Body of pancreas (tissue), 4 donors: ENCODE measurements at regions not wholly inside any gene's neighbourhood (a gene's known extent, or its start where the extent isn't known, plus 50 kb on each side); places are given as distances from the start of the nearest gene placed in this dataset.

Experiments used
- ATAC-seq: fragments of 150-250 bp; one replicate; pipeline ENCODE4 v1.9.1; 2016
- DNase-seq, 4 donors: peaks; one replicate each; pipeline ENCODE4 v3.0.0-alpha.2; 2019
- H3K27ac ChIP-seq, 4 donors: fragments of 200-600 bp; sonication (generic); 1 replicate in 3 of 4; 2 replicates in 1 of 4; pipeline versions ENCODE4 v1.5.1 to v1.6.1; 2016 to 2019; ENCODE audit warnings: mild to moderate bottlenecking in 1 of 4, mixed read lengths in 1 of 4, moderate library complexity in 1 of 4
- H3K27me3 ChIP-seq, 2 donors: fragments of 200-600 bp; sonication (generic); one replicate each; pipeline ENCODE4 v1.6.0; 2016; ENCODE audit warnings: mild to moderate bottlenecking in 1 of 2
- H3K36me3 ChIP-seq, 2 donors: fragments of 200-600 bp; sonication (generic); replicated peaks in 1 of 2; 2 replicates each; pipeline ENCODE4 v1.5.1; 2016; ENCODE audit warnings: low read depth in 2 of 2; ENCODE audit not compliant: insufficient read depth in 1 of 2
- H3K4me1 ChIP-seq: fragments of 200-600 bp; sonication (generic); one replicate; pipeline ENCODE4 v1.6.0; 2016
- H3K4me3 ChIP-seq, 2 donors: fragments of 200-600 bp; sonication (generic); 1 replicate in 1 of 2; 2 replicates in 1 of 2; pipeline ENCODE4 v1.5.1; 2016 to 2019
- H3K9me3 ChIP-seq, 3 donors: fragments of 200-600 bp; sonication (generic); 1 replicate in 2 of 3; 2 replicates in 1 of 3; pipeline ENCODE4 v1.5.1; 2016
- CTCF ChIP-seq, 7 experiments: fragments of 450-650 bp in 4 of 7; fragments of 200-600 bp in 3 of 7; sonication (generic) in 3 of 7; IDR thresholded peaks; one replicate each; pipeline ENCODE4 v1.5.1; 2016 to 2019; ENCODE audit warnings: antibody characterized with exemption in 7 of 7
- POLR2A ChIP-seq, 3 donors: fragments of 450-650 bp; IDR thresholded peaks; one replicate each; pipeline ENCODE4 v1.6.1; 2016; ENCODE audit warnings: antibody characterized with exemption in 3 of 3, mild to moderate bottlenecking in 2 of 3
- whole genome bisulfite sequencing, 2 donors: methylation state at CpG; one replicate each; pipeline ENCODE4 v1.1.5; 2017; 5-methylcytosine and 5-hydroxymethylcytosine counted together
- intact Hi-C: fragments of 100-400 bp; cut with DNase I; formaldehyde crosslinking; loops from one replicate; pipeline ENCODE4 v1.15.1; 2023

GRCh38 chr16:11404603-11405002 is 59.3 kb downstream of the RMI2 start:
- H3K4me3 ChIP-seq: no peak overlapping the region
- no peak for DNase-seq
- intact Hi-C loops: no loop called here
- TF ChIP-seq POLR2A (IDR thresholded peaks at IDR 0.05): no peak
- no peak for TF ChIP-seq CTCF (IDR thresholded peaks at IDR 0.05)
- H3K27me3 ChIP-seq: no peaks in the 10 kb centered on the region
- H3K4me1 ChIP-seq: peaks cover 22% of the 10 kb centered on the region
- no peaks in the 10 kb centered on the region for H3K9me3 ChIP-seq
- ATAC-seq: no peak
- 91 to 95% methylated on average over 12 of the region's 12 CpGs for WGBS, 2 donors
- no peaks in the 10 kb centered on the region for H3K36me3 ChIP-seq
- no peak overlapping the region for H3K27ac ChIP-seq

- Histone ChIP-seq H3K36me3 (no peaks in the 10 kb centered on the region), H3K9me3 (no peaks in the 10 kb centered on the region), H3K27ac (no peak overlapping the region), H3K4me3 (no peak overlapping the region), H3K4me1 (peaks cover 21% of the 10 kb centered on the region), H3K27me3 (no peaks in the 10 kb centered on the region)
- ATAC-seq (no peak), DNase-seq (peak in 3 of 4 donors; percentile 24 to 56 (median 48))
- intact Hi-C loops: no loop called here
- WGBS, 2 donors: 60 to 63% methylated on average over 11 of the region's 11 CpGs
- no peak for TF ChIP-seq POLR2A (IDR thresholded peaks at IDR 0.05)
- TF ChIP-seq CTCF (IDR thresholded peaks at IDR 0.05): peak; percentile 17 to 58 (median 49)
Measured at GRCh38 chr16:11405331-11406176, 60.3 kb downstream of the RMI2 start.

- intact Hi-C loops: no loop called here
- H3K27me3 ChIP-seq: no peaks in the 10 kb centered on the region
Measured at GRCh38 chr16:11406177-11406560, 60.9 kb downstream of the RMI2 start.

GRCh38 chr16:11407047-11407982 is 62.1 kb downstream of the RMI2 start:
- H3K4me3 ChIP-seq: no peak overlapping the region
- intact Hi-C loops: no loop called here
- ATAC-seq: peak; percentile 78
- H3K4me1 ChIP-seq: peaks cover 4% of the 10 kb centered on the region
- no peak overlapping the region for H3K27ac ChIP-seq
- no peaks in the 10 kb centered on the region for H3K9me3 ChIP-seq
- no peaks in the 10 kb centered on the region for H3K36me3 ChIP-seq
- no peaks in the 10 kb centered on the region for H3K27me3 ChIP-seq
- WGBS, 2 donors: 70 to 76% methylated on average over 17 of the region's 17 CpGs
- no peak for TF ChIP-seq POLR2A (IDR thresholded peaks at IDR 0.05)
- peak; percentile 46 to 82 (median 73) for TF ChIP-seq CTCF (IDR thresholded peaks at IDR 0.05)
- DNase-seq: peak; percentile 74 to 75 (median 74)

More at GRCh38 chr16:11406177-11406560, 60.9 kb downstream of the RMI2 start:
- no peaks in the 10 kb centered on the region for H3K9me3 ChIP-seq
- no peak for ATAC-seq
- H3K36me3 ChIP-seq: no peaks in the 10 kb centered on the region
- no peak overlapping the region for H3K27ac ChIP-seq
- whole genome bisulfite sequencing, 2 donors: 82 to 83% methylated on average over 6 of the region's 6 CpGs
- TF ChIP-seq CTCF (IDR thresholded peaks at IDR 0.05): no peak
- TF ChIP-seq POLR2A (IDR thresholded peaks at IDR 0.05): no peak
- peaks cover 15% of the 10 kb centered on the region for H3K4me1 ChIP-seq
- DNase-seq: no peak
- H3K4me3 ChIP-seq: no peak overlapping the region
